ENCODE measurements at regions not wholly inside any gene's neighbourhood (a gene's known extent, or its start where the extent isn't known, plus 50 kb on each side); places are given as distances from the start of the nearest gene placed in this dataset.
"Not testable (repeated sequence)": the region's sequence is repeated elsewhere in the genome, so short reads cannot be mapped to it uniquely, and the experiment has no call there.

GRCh38 chr12:131521326-131521725 is 189.6 kb upstream of the SFSWAP start:
- DNase-seq (ENCODE audit: low spot score) = no peak

GRCh38 chr12:131525795-131526508 is 184.9 kb upstream of the SFSWAP start:
- DNase-seq (ENCODE audit: low spot score) = no peak

GRCh38 chr12:131527092-131527491 is 183.8 kb upstream of the SFSWAP start:
- DNase-seq (ENCODE audit: low spot score) = no peak

GRCh38 chr12:131527736-131528135 is 183.2 kb upstream of the SFSWAP start:
- no peak for DNase-seq (ENCODE audit: low spot score)

- no peak for DNase-seq (ENCODE audit: low spot score)
Measured at GRCh38 chr12:131528144-131528543, 182.7 kb upstream of the SFSWAP start.

GRCh38 chr12:131528667-131529066 is 182.2 kb upstream of the SFSWAP start:
- DNase-seq (ENCODE audit: low spot score) = no peak

GRCh38 chr12:131529196-131530040 is 181.5 kb upstream of the SFSWAP start:
- no peak for DNase-seq (ENCODE audit: low spot score)

GRCh38 chr12:131530041-131530332 is 180.9 kb upstream of the SFSWAP start:
- DNase-seq (ENCODE audit: low spot score) = no peak

- no peak for DNase-seq (ENCODE audit: low spot score)
Measured at GRCh38 chr12:131530422-131530821, 180.5 kb upstream of the SFSWAP start.

- DNase-seq (ENCODE audit: low spot score) = no peak
Measured at GRCh38 chr12:131533139-131533538, 177.8 kb upstream of the SFSWAP start.

- DNase-seq (ENCODE audit: low spot score) = no peak
Measured at GRCh38 chr12:131535779-131536178, 175.1 kb upstream of the SFSWAP start.

- DNase-seq (ENCODE audit: low spot score) = no peak
Measured at GRCh38 chr12:131536337-131536736, 174.6 kb upstream of the SFSWAP start.

- DNase-seq (ENCODE audit: low spot score) = no peak
Measured at GRCh38 chr12:131536766-131537165, 174.1 kb upstream of the SFSWAP start.

- no peak for DNase-seq (ENCODE audit: low spot score)
Measured at GRCh38 chr12:131537267-131537958, 173.5 kb upstream of the SFSWAP start.

- DNase-seq (ENCODE audit: low spot score) = no peak
Measured at GRCh38 chr12:131539381-131539780, 171.5 kb upstream of the SFSWAP start.

GRCh38 chr12:131540138-131540623 is 170.7 kb upstream of the SFSWAP start:
- DNase-seq (ENCODE audit: low spot score) = no peak

- not testable (repeated sequence) for DNase-seq (ENCODE audit: low spot score)
Measured at GRCh38 chr12:131541512-131541911, 169.4 kb upstream of the SFSWAP start.

GRCh38 chr12:131542351-131542750 is 168.5 kb upstream of the SFSWAP start:
- DNase-seq (ENCODE audit: low spot score) = no peak

GRCh38 chr12:131543040-131543439 is 167.8 kb upstream of the SFSWAP start:
- DNase-seq (ENCODE audit: low spot score) = no peak

GRCh38 chr12:131547555-131547954 is 163.3 kb upstream of the SFSWAP start:
- no peak for DNase-seq (ENCODE audit: low spot score)

GRCh38 chr12:131550121-131550520 is 160.8 kb upstream of the SFSWAP start:
- DNase-seq (ENCODE audit: low spot score) = no peak

GRCh38 chr12:131551675-131552491 is 159.0 kb upstream of the SFSWAP start:
- DNase-seq (ENCODE audit: low spot score) = no peak
